Gastroesophageal sphincter (tissue), 3 donors: ENCODE measurements at regions not wholly inside any gene's neighbourhood (a gene's known extent, or its start where the extent isn't known, plus 50 kb on each side); places are given as distances from the start of the nearest gene placed in this dataset.

Source experiments
- CTCF ChIP-seq, 4 experiments: fragments of 200-600 bp in 2 of 4; fragments of 450-650 bp in 2 of 4; sonication (generic) in 1 of 4; IDR thresholded peaks; one replicate each; pipeline ENCODE4 v1.5.1; 2017 to 2019; ENCODE audit warnings: antibody characterized with exemption in 4 of 4, mild to moderate bottlenecking in 2 of 4, moderate library complexity in 2 of 4
- EP300 ChIP-seq: sonication (generic); formaldehyde crosslinking; IDR thresholded peaks from one replicate; pipeline ENCODE4 v1.6.1; 2017; ENCODE audit warnings: antibody characterized with exemption, mild to moderate bottlenecking
- POLR2A ChIP-seq, 2 donors: fragments of 450-650 bp; IDR thresholded peaks; one replicate each; pipeline ENCODE4 v1.6.1; 2017; ENCODE audit warnings: antibody characterized with exemption in 2 of 2, mild to moderate bottlenecking in 2 of 2, moderate library complexity in 1 of 2
- POLR2AphosphoS5 ChIP-seq: sonication (generic); formaldehyde crosslinking; IDR thresholded peaks from one replicate; pipeline ENCODE4 v1.6.1; 2017; ENCODE audit warnings: antibody characterized with exemption

- TF ChIP-seq CTCF (IDR thresholded peaks at IDR 0.05): no peak
- no peak for TF ChIP-seq POLR2AphosphoS5
- no peak for TF ChIP-seq POLR2A (IDR thresholded peaks at IDR 0.05)
- TF ChIP-seq EP300: no peak
Measured at GRCh38 chr16:62363501-62363900, 327.3 kb upstream of the CDH8 start.
